Gastrocnemius medialis (tissue), 4 donors: ENCODE measurements at regions not wholly inside any gene's neighbourhood (a gene's known extent, or its start where the extent isn't known, plus 50 kb on each side); places are given as distances from the start of the nearest gene placed in this dataset.

Source experiments
- POLR2A ChIP-seq, 2 donors: fragments of 450-650 bp; IDR thresholded peaks; one replicate each; pipeline ENCODE4 v1.6.1; 2017; ENCODE audit warnings: antibody characterized with exemption in 2 of 2, mild to moderate bottlenecking in 2 of 2, moderate library complexity in 2 of 2
- TF ChIP-seq, protein P1 (sequence below), 5 experiments: fragments of 450-650 bp in 3 of 5; fragments of 200-600 bp in 2 of 5; sonication (generic) in 2 of 5; IDR thresholded peaks in 4 of 5; conservative IDR thresholded peaks in 1 of 5; 1 replicate in 4 of 5; 2 replicates in 1 of 5; pipeline ENCODE4 v1.5.1; 2016 to 2019; ENCODE audit warnings: antibody characterized with exemption in 5 of 5, mild to moderate bottlenecking in 3 of 5, moderate library complexity in 3 of 5

DNA sequence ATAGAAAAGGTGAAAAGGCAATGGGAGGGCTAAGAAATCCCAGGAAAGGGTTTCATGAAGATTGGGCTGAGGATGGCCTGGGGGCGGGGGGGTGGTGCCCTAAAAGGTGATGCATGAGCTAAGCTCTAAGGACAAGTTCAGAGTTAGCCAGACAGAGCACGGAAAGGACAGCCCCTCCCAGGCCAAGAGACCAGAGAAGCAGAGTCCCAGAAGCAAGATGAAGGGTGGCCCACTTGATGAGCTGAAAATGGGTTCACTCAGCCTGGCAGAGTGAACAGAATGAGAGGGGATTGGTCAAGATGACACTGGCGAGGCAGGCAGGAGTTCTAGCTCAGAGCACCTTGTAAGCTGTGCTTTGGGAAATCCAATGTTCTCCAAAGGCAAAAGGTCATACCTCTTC, 89.4 kb upstream of the GPR26 start:
- TF ChIP-seq POLR2A (IDR thresholded peaks at IDR 0.05), result no peak
- TF ChIP-seq, protein P1, sequence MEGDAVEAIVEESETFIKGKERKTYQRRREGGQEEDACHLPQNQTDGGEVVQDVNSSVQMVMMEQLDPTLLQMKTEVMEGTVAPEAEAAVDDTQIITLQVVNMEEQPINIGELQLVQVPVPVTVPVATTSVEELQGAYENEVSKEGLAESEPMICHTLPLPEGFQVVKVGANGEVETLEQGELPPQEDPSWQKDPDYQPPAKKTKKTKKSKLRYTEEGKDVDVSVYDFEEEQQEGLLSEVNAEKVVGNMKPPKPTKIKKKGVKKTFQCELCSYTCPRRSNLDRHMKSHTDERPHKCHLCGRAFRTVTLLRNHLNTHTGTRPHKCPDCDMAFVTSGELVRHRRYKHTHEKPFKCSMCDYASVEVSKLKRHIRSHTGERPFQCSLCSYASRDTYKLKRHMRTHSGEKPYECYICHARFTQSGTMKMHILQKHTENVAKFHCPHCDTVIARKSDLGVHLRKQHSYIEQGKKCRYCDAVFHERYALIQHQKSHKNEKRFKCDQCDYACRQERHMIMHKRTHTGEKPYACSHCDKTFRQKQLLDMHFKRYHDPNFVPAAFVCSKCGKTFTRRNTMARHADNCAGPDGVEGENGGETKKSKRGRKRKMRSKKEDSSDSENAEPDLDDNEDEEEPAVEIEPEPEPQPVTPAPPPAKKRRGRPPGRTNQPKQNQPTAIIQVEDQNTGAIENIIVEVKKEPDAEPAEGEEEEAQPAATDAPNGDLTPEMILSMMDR (IDR thresholded peaks at IDR 0.05 in 4 of 5, conservative IDR thresholded peaks at IDR 0.05 in 1 of 5), result no peak
